ENCODE measurements at regions not wholly inside any gene's neighbourhood (a gene's known extent, or its start where the extent isn't known, plus 50 kb on each side); places are given as distances from the start of the nearest gene placed in this dataset.

- no peak for DNase-seq (ENCODE audit: low read depth in 2 of 2, low spot score in 1 of 2)
Measured at GRCh38 chr10:1977461-1977860, 240.1 kb upstream of the ADARB2 start.

- DNase-seq (ENCODE audit: low read depth in 2 of 2, low spot score in 1 of 2): no peak
Measured at GRCh38 chr10:1972406-1972805, 235.1 kb upstream of the ADARB2 start.

GRCh38 chr10:1968257-1969033 is 231.1 kb upstream of the ADARB2 start:
- DNase-seq (ENCODE audit: low read depth in 2 of 2, low spot score in 1 of 2): no peak

- no peak for DNase-seq (ENCODE audit: low read depth in 2 of 2, low spot score in 1 of 2)
Measured at GRCh38 chr10:1966712-1967376, 229.5 kb upstream of the ADARB2 start.

- no peak for DNase-seq (ENCODE audit: low read depth in 2 of 2, low spot score in 1 of 2)
Measured at GRCh38 chr10:1964476-1964875, 227.2 kb upstream of the ADARB2 start.

- DNase-seq (ENCODE audit: low read depth in 2 of 2, low spot score in 1 of 2): no peak
Measured at GRCh38 chr10:1963341-1963740, 226.0 kb upstream of the ADARB2 start.

GRCh38 chr10:1961989-1962388 is 224.7 kb upstream of the ADARB2 start:
- no peak for DNase-seq (ENCODE audit: low read depth in 2 of 2, low spot score in 1 of 2)

GRCh38 chr10:1960982-1961381 is 223.7 kb upstream of the ADARB2 start:
- DNase-seq (ENCODE audit: low read depth in 2 of 2, low spot score in 1 of 2): no peak

- DNase-seq (ENCODE audit: low read depth in 2 of 2, low spot score in 1 of 2): no peak
Measured at GRCh38 chr10:1957057-1957456, 219.7 kb upstream of the ADARB2 start.

- no peak for DNase-seq (ENCODE audit: low read depth in 2 of 2, low spot score in 1 of 2)
Measured at GRCh38 chr10:1954300-1954699, 217.0 kb upstream of the ADARB2 start.

- no peak for DNase-seq (ENCODE audit: low read depth in 2 of 2, low spot score in 1 of 2)
Measured at GRCh38 chr10:1952126-1953095, 215.1 kb upstream of the ADARB2 start.

- DNase-seq (ENCODE audit: low read depth in 2 of 2, low spot score in 1 of 2): no peak
Measured at GRCh38 chr10:1950803-1951495, 213.6 kb upstream of the ADARB2 start.

GRCh38 chr10:1947464-1948003 is 210.2 kb upstream of the ADARB2 start:
- no peak for DNase-seq (ENCODE audit: low read depth in 2 of 2, low spot score in 1 of 2)

GRCh38 chr10:1944487-1944886 is 207.2 kb upstream of the ADARB2 start:
- no peak for DNase-seq (ENCODE audit: low read depth in 2 of 2, low spot score in 1 of 2)

GRCh38 chr10:1942478-1942877 is 205.2 kb upstream of the ADARB2 start:
- no peak for DNase-seq (ENCODE audit: low read depth in 2 of 2, low spot score in 1 of 2)

GRCh38 chr10:1939016-1939415 is 201.7 kb upstream of the ADARB2 start:
- no peak for DNase-seq (ENCODE audit: low read depth in 2 of 2, low spot score in 1 of 2)

- DNase-seq (ENCODE audit: low read depth in 2 of 2, low spot score in 1 of 2): peak in 1 of 2 donors; percentile 29
Measured at GRCh38 chr10:1938317-1938716, 201.0 kb upstream of the ADARB2 start.

- DNase-seq (ENCODE audit: low read depth in 2 of 2, low spot score in 1 of 2): no peak
Measured at GRCh38 chr10:1935912-1936311, 198.6 kb upstream of the ADARB2 start.

- DNase-seq (ENCODE audit: low read depth in 2 of 2, low spot score in 1 of 2): no peak
Measured at GRCh38 chr10:1933215-1933614, 195.9 kb upstream of the ADARB2 start.

GRCh38 chr10:1932692-1933094 is 195.4 kb upstream of the ADARB2 start:
- no peak for DNase-seq (ENCODE audit: low read depth in 2 of 2, low spot score in 1 of 2)

- DNase-seq (ENCODE audit: low read depth in 2 of 2, low spot score in 1 of 2): no peak
Measured at GRCh38 chr10:1928606-1929005, 191.3 kb upstream of the ADARB2 start.
